ENCODE measurements at regions not wholly inside any gene's neighbourhood (a gene's known extent, or its start where the extent isn't known, plus 50 kb on each side); places are given as distances from the start of the nearest gene placed in this dataset.

DNA sequence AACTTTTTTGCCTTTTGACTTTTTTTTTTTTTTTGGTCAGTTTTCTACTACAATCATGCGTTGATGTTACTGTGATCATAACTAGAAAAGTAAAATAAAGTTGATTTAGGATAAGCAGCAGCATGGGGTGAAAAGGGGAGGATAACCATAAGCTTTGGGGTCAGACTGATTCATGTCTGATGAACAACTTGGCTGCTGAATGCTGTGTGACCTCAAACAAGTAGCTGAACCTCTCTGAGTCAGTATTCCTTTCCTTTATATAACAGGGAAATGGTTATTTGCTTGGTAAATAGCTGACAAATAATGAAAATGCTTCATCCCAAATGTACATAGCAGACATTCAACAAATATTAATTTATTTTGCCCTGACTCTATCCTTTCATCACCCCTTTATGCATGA lies 413.0 kb downstream of the VRK1 start:
- DNase-seq (ENCODE audit: low spot score) = no peak

DNA sequence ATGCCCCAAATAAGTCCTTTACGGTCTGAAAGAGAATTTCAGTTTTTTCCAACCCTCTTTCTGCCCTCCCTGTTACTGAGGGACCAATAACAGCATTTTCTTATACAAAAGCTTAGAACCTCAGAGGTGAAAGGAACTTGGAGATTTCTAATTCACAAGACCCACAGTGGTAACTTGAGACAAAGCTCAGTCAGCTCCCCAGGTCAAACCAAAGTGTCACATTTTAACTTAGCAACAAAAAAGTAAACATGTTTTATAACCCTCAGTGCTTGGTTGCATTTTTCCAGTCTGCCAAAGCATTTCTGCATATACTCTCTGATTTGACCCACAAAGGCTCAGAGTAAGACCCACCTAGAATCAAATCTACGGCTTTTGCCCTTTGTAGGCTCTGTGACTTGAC lies 415.2 kb downstream of the VRK1 start:
- no peak for DNase-seq (ENCODE audit: low spot score)

DNA sequence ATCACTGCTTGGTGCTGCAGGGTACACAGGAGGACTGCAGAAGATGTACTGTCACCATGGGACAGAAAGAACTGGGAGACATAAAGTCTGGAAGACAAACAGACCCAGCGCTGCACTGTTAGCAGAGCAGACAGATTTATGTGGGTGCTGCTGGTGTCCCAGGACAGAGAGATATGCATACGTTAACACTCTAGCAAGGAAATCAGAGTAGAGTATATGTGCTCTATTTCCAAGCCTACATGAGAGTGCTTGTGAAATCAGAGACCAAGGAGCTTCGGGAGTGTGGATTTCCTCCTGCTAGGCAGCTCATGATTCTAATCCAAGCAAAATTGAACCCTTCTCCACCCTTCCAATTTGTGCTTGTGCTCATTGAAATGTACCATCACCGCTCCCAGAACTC lies 416.5 kb downstream of the VRK1 start:
- DNase-seq (ENCODE audit: low spot score) = no peak

DNA sequence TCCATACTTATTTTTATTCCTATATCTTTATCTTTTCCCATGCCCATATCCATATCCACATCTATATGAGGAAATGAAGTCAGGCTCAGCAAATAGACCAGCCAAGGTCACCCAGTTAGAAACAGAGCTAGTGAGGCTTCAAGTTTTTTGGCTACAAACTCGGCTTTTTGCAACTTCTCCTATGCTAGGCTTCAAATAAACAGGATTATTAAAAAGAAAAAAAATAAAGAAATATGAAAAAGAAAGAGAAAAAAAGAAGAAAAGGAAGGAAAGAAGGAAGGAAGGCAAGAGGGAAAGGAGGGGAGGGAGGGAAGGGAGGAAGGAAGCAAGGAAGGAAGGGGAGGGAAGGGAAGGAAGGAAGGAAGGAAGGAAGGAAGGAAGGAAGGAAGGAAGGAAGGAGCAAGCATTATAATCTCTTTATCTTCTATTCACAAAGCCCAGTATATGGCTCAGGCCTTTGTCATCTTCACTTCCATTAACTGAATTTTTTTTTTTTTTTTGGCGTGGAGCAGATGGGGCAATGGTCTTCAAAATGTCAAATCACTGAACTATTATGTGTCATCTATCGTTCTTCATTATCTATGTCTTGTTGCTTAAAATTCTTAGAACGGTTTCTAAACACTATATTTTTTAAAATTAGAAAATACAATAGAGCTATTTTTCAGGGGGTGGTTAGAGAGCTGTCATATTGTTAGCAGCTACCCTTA lies 418.2 kb downstream of the VRK1 start:
- DNase-seq (ENCODE audit: low spot score) = no peak

DNA sequence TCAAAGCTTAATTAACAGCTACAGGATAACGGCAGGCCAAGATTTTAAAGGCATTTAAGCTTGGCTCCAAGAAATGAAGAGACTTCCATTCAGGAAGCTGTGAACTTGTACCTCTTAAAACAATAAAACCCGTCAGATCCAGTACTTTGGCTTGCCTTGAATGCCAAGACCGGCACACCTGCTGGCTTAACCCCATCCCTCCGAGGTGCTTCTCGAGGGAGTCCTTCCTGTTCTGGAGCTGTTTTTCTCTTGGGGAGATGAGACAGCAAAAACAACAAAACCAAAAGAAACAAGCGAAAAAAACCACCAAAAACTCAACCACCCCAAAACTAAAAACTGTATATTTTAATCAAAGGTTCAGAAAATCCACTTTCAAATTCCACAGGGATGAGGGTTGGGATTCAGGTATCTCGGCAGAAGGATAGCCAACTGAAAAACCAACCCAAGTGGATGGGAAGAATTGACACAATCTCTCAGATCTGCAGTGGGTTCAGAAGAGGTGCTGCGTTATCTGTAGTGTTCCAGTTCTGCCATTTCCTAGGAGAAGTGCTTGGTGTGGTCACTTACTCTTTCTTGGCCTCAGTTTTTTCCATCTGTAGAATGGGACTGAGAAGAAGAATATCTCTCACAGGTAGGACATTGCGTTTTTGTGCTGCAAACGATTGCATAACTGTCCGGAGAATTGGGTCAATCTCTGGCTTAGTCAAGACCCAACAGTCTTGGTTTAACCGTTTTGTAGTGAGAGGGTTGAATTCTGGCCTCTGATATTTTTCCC lies 420.1 kb downstream of the VRK1 start:
- DNase-seq (ENCODE audit: low spot score) = no peak

DNA sequence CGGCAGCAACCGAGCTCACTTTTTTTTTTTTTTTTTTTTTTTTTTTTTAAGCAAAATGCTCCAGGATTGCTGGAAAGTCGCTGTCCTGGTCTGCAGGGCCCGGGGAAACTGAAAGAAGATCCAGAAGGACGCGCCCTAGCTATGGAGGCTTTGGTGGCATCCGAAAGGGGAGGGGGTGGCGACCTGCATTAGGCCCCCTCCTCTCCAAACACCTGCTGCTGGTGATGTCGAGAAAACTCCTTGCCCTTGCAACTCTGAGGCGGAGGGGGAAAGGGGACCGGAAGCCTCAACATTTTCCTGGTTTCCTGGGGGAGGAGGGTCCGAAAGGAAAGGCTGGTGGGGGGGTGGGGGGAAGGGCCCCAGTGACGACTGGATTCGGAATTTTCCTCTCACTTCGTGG lies 421.1 kb downstream of the VRK1 start:
- no peak for DNase-seq (ENCODE audit: low spot score)

DNA sequence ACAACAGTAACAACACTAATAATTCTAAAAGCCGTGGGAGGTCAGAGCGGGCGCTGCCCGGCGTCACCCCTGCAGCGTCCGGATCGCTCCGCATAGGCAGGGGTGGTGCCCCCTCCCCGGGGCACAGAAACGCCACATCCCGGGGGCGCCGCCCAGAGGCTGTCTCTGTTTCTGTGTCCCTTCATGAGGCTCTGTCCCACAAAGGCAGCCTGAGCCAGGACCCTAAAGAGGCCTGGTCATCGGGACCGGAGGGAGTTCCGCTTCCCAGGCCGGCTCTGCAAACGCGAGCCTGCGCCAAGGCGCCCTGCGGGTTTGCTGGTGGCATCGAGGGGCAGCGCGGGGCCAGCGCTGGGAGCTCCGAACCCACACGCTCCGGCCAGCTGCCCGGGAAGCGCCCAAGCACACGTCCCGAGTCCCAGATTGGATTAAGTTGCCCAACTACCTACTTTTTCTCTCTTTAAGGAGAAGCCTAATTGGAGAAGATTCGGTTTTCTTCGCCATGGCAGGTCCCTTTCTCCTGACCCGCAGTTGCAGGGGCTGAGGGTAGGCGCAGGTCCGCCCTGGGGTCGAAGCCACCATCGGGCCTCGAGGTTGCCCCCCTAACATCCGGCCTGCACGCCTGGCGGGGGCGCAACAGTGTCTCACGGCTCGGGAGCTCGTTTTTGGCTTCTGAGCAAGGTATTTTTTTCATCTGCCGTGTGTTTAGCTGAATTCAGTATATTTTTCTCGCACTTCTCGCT lies 421.7 kb downstream of the VRK1 start:
- DNase-seq (ENCODE audit: low spot score) = peak; percentile 9

DNA sequence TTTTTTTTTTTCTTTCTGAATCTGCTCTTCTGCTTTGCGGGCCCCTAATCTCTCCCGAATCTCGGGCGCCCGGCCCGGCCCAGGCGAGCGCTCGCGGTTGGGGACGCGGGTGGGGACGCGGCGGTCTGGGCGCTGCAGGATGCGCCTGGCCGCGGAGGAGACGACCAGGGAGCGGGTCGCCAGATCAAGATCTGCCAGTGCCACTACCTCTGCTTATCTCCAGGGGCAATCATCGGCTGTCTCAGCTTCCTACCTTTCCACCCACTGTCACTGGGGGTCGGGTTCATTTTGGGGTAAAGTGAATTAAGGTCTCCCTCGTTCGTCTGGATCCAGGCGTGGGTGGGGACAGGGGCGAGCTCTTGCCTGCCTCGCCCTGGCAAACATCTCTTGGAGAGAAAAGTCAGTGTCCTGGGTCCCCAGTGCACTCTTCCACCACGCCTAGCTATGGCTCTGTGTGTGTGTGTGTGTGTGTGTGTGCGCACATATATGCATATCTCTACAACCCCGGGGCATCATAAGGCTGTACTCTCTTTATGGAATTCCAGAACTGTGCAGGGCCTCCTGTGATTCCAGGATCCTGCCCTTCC lies 422.3 kb downstream of the VRK1 start:
- DNase-seq (ENCODE audit: low spot score) = no peak

DNA sequence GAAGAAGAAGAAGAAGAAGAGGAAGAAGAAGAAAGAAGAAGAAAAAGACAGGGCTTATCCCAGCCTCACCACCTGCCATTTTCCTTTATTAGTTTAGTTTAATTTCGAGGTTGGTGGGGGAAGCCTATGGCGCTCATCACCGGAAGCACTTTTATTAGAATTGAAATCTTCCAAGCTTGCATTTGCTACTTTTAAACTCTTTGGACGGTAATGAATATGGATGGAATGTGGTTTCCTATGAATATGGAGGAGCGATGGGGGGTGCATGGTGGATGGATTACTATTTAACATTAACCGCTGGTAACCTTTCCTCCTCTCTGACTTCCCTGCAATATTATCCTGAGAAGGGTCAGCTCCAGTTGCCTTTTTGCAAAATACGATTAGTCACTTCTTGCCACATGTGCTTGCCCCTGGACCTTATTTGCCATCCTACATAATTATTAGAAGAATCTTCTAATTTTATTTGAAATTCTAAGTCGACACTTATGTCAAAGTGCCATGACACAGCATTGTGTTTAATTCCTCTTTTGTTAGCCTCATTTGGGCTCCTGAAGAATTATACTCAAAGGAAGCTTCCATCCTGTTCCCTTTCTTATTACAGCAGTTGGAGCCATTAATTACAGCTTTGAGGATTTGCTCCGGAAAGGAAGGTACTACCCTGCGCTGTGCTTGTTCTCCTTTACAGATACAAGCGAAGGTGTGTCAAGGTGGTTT lies 424.5 kb downstream of the VRK1 start:
- no peak for DNase-seq (ENCODE audit: low spot score)

DNA sequence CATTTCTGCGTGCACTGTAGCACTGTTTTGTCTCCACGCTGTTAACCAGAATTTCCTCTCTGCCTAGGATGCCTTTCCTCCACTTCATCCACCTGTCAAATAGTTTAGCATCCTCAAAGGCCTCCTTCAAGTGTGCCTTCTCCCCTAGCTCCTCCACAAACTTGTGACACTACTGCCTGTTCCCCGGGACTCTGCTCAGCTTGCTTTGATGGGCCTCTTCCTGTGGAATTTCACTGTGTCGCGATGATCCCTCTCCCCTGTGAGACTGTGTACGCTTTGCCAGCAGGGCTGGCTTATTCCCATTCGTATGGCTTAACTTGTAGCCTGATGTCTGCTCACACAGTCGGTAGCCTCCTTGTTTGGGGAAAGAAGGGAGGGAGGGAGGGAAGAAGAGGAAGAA lies 426.8 kb downstream of the VRK1 start:
- DNase-seq (ENCODE audit: low spot score) = no peak

DNA sequence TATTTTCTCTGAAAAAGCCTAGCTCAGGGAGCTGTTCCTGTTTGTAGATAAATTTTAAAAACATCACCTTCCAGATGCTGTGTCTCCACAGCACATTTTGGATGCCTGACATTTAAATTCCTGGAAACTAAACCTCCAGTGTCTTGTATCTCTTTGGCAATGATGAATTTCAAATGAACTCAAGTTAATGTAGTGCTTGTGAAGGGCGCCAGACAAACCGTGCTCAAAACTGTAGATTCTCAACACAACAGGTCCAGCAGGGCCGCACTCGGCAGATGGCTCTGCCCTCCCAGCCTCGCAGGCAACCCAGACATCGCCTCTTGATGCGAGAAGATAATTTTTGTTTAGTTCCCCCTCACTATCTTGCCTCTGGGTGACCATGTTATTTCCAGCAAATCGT lies 432.9 kb downstream of the VRK1 start:
- DNase-seq (ENCODE audit: low spot score) = no peak

DNA sequence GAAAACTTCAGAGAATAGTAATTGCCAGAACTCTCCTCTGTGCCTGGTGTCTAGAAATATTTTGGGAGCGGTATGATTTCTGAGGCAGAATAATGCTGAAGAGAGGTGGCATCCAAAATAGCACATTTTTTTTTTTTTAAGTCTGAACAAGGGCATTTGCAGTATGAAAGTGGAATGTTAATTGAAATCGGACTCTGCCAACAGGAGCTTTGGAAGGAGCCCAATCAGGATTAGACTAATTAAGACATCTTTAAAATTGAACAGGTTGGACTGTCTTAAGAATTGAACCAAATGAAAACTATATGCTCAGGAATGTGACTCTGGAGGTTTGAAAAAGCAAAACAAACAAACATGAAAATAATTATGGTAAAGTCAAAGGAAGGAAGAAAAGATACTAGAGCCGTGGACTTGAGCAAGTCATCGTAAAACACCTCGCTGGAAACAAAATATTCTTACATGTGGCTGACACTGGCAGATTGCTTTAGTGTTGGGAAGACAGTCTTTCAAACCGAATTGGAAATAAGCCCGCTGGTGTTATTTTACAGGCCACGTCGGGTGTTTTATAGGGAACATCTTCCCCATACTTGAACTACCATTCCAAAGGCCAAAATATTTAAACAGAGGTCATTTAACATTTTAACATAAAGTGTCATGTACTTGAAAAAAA lies 436.3 kb downstream of the VRK1 start:
- DNase-seq (ENCODE audit: low spot score) = no peak

DNA sequence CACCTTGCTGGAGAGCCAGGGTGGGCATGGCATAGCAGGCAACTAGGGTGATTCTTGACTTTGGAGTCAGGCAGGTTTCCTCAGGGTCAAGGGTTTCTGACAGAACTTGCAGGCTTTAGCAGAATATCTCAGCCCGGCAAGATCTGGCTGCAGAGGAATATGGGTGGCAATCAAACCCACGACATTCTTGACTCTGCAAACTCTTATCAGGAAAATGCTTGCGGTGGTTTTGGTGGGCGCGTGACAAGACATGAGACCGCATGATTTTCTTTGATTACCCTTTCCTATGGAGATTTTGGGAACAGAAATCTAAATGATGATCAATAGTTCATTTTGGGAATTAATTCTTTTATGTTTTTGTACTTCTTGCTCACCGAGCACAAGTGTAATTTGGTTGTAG lies 449.5 kb downstream of the VRK1 start:
- DNase-seq (ENCODE audit: low spot score) = no peak

DNA sequence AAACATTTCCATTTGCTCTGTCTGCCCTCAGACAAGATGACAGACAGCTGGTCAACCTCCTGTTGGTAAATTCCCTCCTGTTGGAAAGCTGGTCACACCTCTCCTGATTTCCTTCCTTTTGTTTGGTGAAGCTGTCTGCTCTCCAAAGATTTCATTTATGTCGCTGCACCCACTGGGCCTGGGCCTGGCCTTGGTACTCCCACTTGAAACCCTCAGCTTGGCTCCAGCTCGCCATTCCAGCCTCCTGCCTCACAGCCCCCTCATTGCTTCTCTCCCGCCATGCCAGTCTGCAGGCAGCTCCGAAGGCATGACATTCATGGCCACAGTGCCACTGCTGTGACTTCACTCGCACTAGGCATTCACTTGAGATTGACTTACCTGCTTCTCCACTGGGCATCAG lies 451.8 kb downstream of the VRK1 start:
- DNase-seq (ENCODE audit: low spot score) = no peak

DNA sequence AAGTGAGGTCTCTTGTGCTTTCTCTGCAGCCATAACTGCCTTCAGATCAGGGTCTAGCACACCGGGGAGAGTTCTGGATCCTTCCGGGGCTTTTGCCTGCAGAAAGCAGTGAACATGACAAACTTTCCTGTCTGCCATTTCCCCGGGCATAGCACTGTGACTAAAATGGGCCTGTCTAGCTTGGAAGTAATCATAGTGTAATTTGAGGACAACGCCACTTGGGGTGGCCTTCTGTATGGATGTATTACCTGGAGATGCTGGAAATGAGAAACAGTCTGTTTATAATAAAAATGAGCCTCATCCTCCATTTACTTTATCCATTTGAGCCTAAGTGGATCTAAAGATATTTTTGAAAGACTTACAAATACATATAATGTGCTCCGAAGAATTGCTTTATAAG lies 453.7 kb downstream of the VRK1 start:
- no peak for DNase-seq (ENCODE audit: low spot score)

DNA sequence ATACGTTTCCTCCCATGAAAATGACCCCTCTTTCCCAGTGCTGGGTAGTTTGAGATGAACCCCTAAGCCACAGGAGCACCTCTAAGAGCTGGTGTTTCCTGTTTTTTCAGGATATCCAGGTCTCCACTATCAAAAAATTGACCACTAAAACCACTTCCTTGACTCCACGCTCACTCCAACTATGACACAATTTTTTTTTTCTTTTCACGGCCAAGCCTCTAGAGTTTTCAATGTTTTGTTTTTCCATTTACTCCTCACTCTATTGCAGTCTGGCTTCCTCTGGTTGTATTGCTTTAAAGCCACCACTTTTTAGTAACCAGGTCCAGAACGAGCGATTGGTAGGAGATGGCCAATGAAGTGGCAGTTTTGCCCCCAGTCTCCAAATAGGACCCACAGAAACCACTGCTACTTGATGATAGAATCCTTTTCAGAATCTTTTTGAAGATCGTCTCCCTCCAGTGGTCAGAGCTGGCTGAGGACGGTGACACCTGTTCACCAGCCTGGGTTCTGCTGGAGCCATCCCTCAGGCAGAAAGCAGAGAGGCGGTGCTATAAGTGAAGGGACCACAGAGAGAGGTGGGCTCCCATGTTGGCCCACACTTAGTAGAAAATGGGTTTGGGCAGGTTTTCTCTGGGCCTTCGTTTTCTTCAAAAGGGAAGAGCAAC lies 454.4 kb downstream of the VRK1 start:
- DNase-seq (ENCODE audit: low spot score) = no peak

DNA sequence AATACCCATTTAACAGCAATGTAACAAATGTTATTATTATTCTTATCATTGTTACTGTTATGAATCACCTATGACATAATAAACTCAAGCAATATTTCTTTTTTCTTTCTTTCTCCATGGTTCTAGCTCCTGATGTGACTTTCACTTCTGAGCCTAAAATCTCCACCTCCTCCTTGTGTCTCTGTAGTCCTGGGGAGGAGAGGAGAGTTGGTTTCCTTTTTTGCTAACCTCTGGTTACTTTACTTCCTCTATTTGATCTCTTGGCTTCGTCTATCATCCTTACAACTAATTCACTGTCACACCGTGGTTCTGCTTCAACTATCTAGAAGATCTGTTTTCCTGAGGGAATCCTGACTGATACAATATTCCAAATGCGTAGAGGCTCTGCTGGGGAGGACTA lies 456.6 kb downstream of the VRK1 start:
- DNase-seq (ENCODE audit: low spot score) = no peak

DNA sequence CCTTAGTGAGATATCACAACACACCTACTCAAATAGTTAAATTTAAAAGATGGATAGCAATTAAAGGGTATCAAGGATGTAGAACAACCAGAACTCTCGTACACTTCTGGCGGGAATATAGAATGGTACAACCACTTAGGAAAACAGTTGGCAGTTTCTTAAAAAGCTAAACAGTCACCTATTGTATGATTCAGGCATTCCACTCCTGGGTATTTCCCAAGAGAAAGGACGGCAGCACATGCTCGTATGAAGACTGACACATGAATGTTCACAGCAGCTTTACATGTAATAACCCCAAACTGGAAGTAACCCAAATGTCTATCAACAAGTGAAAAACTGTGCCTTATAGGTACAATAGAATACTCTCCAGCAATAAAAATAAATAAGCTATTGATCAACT lies 465.2 kb downstream of the VRK1 start:
- DNase-seq (ENCODE audit: low spot score) = no peak

DNA sequence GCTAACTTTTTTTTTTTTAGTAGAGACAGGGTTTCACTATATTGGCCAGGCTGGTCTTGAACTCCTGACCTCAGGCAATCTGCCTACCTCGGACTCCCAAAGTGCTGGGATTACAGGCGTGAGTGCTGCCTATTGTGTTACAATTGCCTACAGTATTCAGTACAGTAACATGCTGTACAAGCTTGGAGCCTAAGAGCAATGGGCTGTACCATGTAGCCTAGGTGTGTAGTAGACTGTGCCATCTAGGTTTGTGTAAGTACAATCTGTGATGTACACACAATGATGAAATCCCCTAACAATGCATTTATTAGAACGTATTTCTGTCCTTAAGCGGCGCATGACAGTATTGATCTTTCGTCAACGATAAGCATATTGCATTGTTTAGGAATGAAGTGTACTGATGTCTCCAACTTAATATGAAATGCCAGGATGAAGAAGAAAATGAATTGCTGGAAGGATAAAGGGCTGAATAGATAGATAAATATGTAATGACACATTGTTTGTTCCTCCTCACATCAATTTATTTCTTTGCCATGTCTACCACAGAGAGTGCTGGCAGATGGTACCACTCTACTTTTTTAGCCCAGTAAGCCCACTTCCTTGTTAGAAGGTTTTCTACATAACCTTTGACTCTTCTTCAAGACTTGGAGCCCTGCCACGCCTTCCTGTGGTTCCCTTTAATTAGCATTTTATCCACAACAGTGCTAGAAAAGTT lies 467.5 kb downstream of the VRK1 start:
- no peak for DNase-seq (ENCODE audit: low spot score)

DNA sequence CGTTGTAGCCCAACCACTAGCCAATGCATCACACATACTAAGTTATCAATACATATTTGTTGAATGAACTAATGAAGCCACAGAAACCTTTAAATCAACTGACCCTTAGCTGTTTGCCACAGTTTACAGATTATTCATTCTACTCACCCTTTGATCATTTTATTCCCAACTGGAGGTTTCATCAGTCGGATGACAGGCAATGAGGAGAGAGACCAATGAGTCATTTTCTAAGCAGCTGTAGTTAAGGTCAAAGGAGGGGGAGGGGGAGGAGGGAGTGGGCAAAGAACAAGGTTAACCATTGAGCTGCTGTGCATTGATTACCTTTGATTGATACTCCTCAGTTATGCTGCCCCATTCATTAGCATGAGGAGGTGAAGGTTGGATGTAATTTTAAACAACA lies 469.5 kb downstream of the VRK1 start:
- DNase-seq (ENCODE audit: low spot score) = no peak
